Vagina (tissue), 2 donors: ENCODE measurements at regions not wholly inside any gene's neighbourhood (a gene's known extent, or its start where the extent isn't known, plus 50 kb on each side); places are given as distances from the start of the nearest gene placed in this dataset.
A peak's percentile ranks its signal among the peaks of the same experiment; 100 is the strongest.

Experiments used
- DNase-seq, 2 donors: peaks; one replicate each; pipeline ENCODE4 v3.0.0-alpha.2; 2017; ENCODE audit errors: extremely low spot score in 2 of 2
- H3K27ac ChIP-seq: fragments of 200-600 bp; sonication (generic); one replicate; pipeline ENCODE4 v1.5.1; 2019
- H3K27me3 ChIP-seq: fragments of 200-600 bp; sonication (generic); one replicate; pipeline ENCODE4 v1.5.1; 2019
- H3K36me3 ChIP-seq, 2 donors: fragments of 200-600 bp; sonication (generic); one replicate each; pipeline ENCODE4 v1.5.1; 2017 to 2019
- H3K4me1 ChIP-seq: fragments of 200-600 bp; sonication (generic); one replicate; pipeline ENCODE4 v1.5.1; 2019
- H3K4me3 ChIP-seq, 2 donors: fragments of 200-600 bp; sonication (generic); 1 replicate in 1 of 2; 2 replicates in 1 of 2; pipeline ENCODE4 v1.5.1; 2016 to 2019
- H3K9me3 ChIP-seq: fragments of 200-600 bp; sonication (generic); one replicate; pipeline ENCODE4 v1.5.1; 2019
- CTCF ChIP-seq, 3 experiments: fragments of 450-650 bp in 2 of 3; fragments of 200-600 bp in 1 of 3; sonication (generic) in 1 of 3; IDR thresholded peaks; one replicate each; pipeline ENCODE4 v1.5.1; 2017 to 2019; ENCODE audit warnings: antibody characterized with exemption in 3 of 3, mild to moderate bottlenecking in 2 of 3, moderate library complexity in 2 of 3
- POLR2A ChIP-seq, 2 donors: fragments of 450-650 bp; IDR thresholded peaks; one replicate each; pipeline ENCODE4 v1.6.1; 2017; ENCODE audit warnings: antibody characterized with exemption in 2 of 2, mild to moderate bottlenecking in 2 of 2, moderate library complexity in 2 of 2
- POLR2AphosphoS5 ChIP-seq, 2 donors: sonication (generic); formaldehyde crosslinking; IDR thresholded peaks; one replicate each; pipeline ENCODE4 v1.9.0; 2017; ENCODE audit warnings: antibody characterized with exemption in 2 of 2, mild to moderate bottlenecking in 2 of 2, low read depth in 1 of 2; ENCODE audit not compliant: insufficient read depth in 1 of 2
- intact Hi-C: fragments of 100-400 bp; cut with DNase I; formaldehyde crosslinking; loops from one replicate; pipeline ENCODE4 v1.15.1; 2023

- intact Hi-C loops: no loop called here
- Histone ChIP-seq H3K4me1 (no peaks in the 10 kb centered on the region), H3K27me3 (no peaks in the 10 kb centered on the region), H3K4me3 (no peak overlapping the region), H3K9me3 (no peaks in the 10 kb centered on the region), H3K36me3 (no peaks in the 10 kb centered on the region), H3K27ac (no peak overlapping the region)
- TF ChIP-seq POLR2A (IDR thresholded peaks at IDR 0.05) (no peak), CTCF (IDR thresholded peaks at IDR 0.05) (no peak), POLR2AphosphoS5 (IDR thresholded peaks at IDR 0.05; ENCODE audit: insufficient read depth in 1 of 2, low read depth in 1 of 2) (no peak)
- no peak for DNase-seq
These were observed 210.7 kb downstream of the ANKRD30B start for GRCh38 chr18:14958701-14959100.

- Histone ChIP-seq H3K4me3 (no peak overlapping the region), H3K27ac (no peak overlapping the region), H3K9me3 (no peaks in the 10 kb centered on the region), H3K36me3 (no peaks in the 10 kb centered on the region), H3K27me3 (no peaks in the 10 kb centered on the region), H3K4me1 (no peaks in the 10 kb centered on the region)
- DNase-seq: peak in 1 of 2 donors; percentile 32
- intact Hi-C loops: no loop called here
- TF ChIP-seq POLR2AphosphoS5 (IDR thresholded peaks at IDR 0.05; ENCODE audit: insufficient read depth in 1 of 2, low read depth in 1 of 2) (no peak), POLR2A (IDR thresholded peaks at IDR 0.05) (no peak), CTCF (IDR thresholded peaks at IDR 0.05) (no peak)
These were observed 211.6 kb downstream of the ANKRD30B start for GRCh38 chr18:14959550-14959949.

- no peak overlapping the region for H3K4me3 ChIP-seq
- no peaks in the 10 kb centered on the region for H3K36me3 ChIP-seq
- H3K27me3 ChIP-seq: no peaks in the 10 kb centered on the region
- peak in 1 of 2 donors; percentile 29 for DNase-seq
- TF ChIP-seq POLR2AphosphoS5 (IDR thresholded peaks at IDR 0.05; ENCODE audit: insufficient read depth in 1 of 2, low read depth in 1 of 2) (no peak), POLR2A (IDR thresholded peaks at IDR 0.05) (no peak), CTCF (IDR thresholded peaks at IDR 0.05) (no peak)
- intact Hi-C loops: no loop called here
- H3K9me3 ChIP-seq: no peaks in the 10 kb centered on the region
- no peak overlapping the region for H3K27ac ChIP-seq
- no peaks in the 10 kb centered on the region for H3K4me1 ChIP-seq
These were observed 214.0 kb downstream of the ANKRD30B start for GRCh38 chr18:14961991-14962390.

GRCh38 chr18:14962626-14963025 is 214.7 kb downstream of the ANKRD30B start:
- intact Hi-C loops: no loop called here
- Histone ChIP-seq H3K4me3 (no peak overlapping the region), H3K27me3 (no peaks in the 10 kb centered on the region), H3K4me1 (no peaks in the 10 kb centered on the region), H3K27ac (no peak overlapping the region), H3K36me3 (no peaks in the 10 kb centered on the region), H3K9me3 (no peaks in the 10 kb centered on the region)
- no peak for DNase-seq
- TF ChIP-seq POLR2A (IDR thresholded peaks at IDR 0.05) (no peak), CTCF (IDR thresholded peaks at IDR 0.05) (no peak), POLR2AphosphoS5 (IDR thresholded peaks at IDR 0.05; ENCODE audit: insufficient read depth in 1 of 2, low read depth in 1 of 2) (no peak)

GRCh38 chr18:14963246-14963645 is 215.3 kb downstream of the ANKRD30B start:
- TF ChIP-seq POLR2A (IDR thresholded peaks at IDR 0.05): no peak
- TF ChIP-seq POLR2AphosphoS5 (IDR thresholded peaks at IDR 0.05; ENCODE audit: insufficient read depth in 1 of 2, low read depth in 1 of 2): no peak
- no peak for TF ChIP-seq CTCF (IDR thresholded peaks at IDR 0.05)
- H3K27me3 ChIP-seq: no peaks in the 10 kb centered on the region
- no peaks in the 10 kb centered on the region for H3K36me3 ChIP-seq
- H3K4me3 ChIP-seq: no peak overlapping the region
- H3K9me3 ChIP-seq: no peaks in the 10 kb centered on the region
- no peak overlapping the region for H3K27ac ChIP-seq
- DNase-seq: peak in 1 of 2 donors; percentile 60
- intact Hi-C loops: no loop called here
- no peaks in the 10 kb centered on the region for H3K4me1 ChIP-seq
